ENCODE measurements at regions not wholly inside any gene's neighbourhood (a gene's known extent, or its start where the extent isn't known, plus 50 kb on each side); places are given as distances from the start of the nearest gene placed in this dataset.

DNA sequence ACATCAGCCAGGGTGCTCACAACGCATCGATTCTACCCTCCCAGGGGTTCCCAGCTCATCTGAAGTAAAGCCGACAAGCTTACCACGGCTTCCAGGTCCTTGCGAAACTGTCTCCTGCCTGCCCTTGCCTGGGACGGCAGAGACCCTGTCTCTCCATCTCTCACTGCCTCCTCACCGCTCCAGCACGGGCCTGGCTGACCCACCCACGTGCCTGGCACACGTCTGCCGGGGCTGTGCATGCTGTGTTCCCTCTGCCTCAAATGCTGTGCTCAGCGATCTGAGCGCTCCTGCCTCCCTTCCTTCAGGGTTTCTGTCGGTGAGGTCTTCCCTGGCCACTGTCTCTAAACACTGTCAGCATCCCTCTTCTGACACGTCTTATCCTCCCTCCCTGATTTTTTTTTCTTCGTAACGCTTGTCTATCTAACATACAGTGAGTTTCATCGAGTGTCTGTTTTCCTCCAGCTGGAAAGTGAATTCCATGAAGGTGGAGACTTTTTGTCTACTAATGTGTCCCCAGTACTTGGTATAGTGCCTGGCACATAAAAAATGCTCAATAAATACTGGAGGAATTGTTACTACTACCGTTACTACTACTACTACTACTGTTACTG is 208.4 kb downstream of the IRF8 start:
- Histone ChIP-seq H3K27me3 (ENCODE audit: control insufficient read depth, insufficient read depth, low read length) (no peaks in the 10 kb centered on the region), H3K4me3 (ENCODE audit: low read depth, low read length) (no peak overlapping the region), H3K4me1 (ENCODE audit: control insufficient read depth, insufficient read depth, low read length) (no peaks in the 10 kb centered on the region), H3K9ac (ENCODE audit: low read depth, low read length) (no peak overlapping the region), H3K9me3 (ENCODE audit: control insufficient read depth, insufficient read depth, low read length) (peaks cover 5% of the 10 kb centered on the region), H3K36me3 (ENCODE audit: control insufficient read depth, insufficient read depth, low read length) (no peaks in the 10 kb centered on the region)

DNA sequence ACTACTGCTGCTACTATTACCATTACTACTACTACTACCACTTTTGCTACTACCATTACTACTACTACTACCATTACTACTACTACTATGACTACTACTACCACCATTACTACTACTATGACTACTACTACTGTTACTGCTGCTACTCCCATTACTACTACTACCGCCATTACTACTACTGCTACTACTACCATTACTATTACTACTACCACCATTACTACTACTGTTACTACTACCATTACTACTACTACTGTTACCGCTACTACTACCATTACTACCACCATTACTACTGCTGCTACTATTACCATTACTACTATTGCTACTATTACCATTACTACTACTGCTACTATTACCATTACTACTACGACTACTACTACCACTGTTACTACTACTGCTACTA is 209.1 kb downstream of the IRF8 start:
- H3K9me3 ChIP-seq (ENCODE audit: control insufficient read depth, insufficient read depth, low read length): peaks cover 5% of the 10 kb centered on the region
- no peak overlapping the region for H3K9ac ChIP-seq (ENCODE audit: low read depth, low read length)
- H3K27me3 ChIP-seq (ENCODE audit: control insufficient read depth, insufficient read depth, low read length): no peaks in the 10 kb centered on the region
- H3K4me1 ChIP-seq (ENCODE audit: control insufficient read depth, insufficient read depth, low read length): no peaks in the 10 kb centered on the region
- H3K4me3 ChIP-seq (ENCODE audit: low read depth, low read length): no peak overlapping the region
- no peaks in the 10 kb centered on the region for H3K36me3 ChIP-seq (ENCODE audit: control insufficient read depth, insufficient read depth, low read length)

DNA sequence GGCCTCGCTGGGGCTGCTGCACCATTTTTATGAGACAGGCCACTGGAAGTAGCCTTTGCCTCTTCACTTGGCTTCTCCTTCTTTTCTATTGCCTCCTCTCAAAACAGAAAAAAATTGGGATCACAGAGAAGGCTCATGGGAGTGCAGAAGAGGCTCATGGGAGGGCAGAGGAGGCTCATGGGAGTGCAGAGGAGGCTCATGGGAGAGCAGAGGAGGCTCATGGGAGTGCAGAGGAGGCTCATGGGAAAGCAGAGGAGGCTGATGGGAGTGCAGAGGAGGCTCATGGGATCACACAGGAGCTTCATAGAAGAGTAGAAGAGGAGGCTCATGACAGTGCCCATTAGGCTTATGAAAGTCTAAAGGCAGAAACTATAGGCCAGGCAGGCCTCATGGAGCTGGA is 211.2 kb downstream of the IRF8 start:
- Histone ChIP-seq H3K36me3 (ENCODE audit: control insufficient read depth, insufficient read depth, low read length) (no peaks in the 10 kb centered on the region), H3K27me3 (ENCODE audit: control insufficient read depth, insufficient read depth, low read length) (no peaks in the 10 kb centered on the region), H3K9me3 (ENCODE audit: control insufficient read depth, insufficient read depth, low read length) (peaks cover 5% of the 10 kb centered on the region), H3K4me3 (ENCODE audit: low read depth, low read length) (no peak overlapping the region), H3K4me1 (ENCODE audit: control insufficient read depth, insufficient read depth, low read length) (no peaks in the 10 kb centered on the region), H3K9ac (ENCODE audit: low read depth, low read length) (no peak overlapping the region)

DNA sequence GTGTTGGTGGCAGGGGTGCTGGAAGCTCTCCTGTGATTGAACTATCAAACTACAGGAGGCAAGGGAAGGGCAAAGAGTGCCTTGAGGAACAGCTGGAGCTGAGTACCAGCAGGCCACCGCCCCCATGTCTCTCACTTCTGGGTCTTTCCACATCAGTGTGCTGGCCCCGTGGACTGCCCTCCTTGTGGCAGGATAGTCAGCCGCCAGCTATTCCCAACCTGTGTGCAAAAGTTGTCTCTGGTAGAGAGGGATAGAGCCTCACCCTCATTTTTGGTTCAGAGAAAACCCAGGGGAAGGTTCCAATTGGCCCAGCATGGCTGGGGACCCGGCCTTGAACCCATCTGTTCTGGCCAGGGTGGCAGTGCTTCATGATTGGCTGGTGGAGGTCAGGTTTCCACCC is 211.8 kb downstream of the IRF8 start:
- no peaks in the 10 kb centered on the region for H3K36me3 ChIP-seq (ENCODE audit: control insufficient read depth, insufficient read depth, low read length)
- H3K4me1 ChIP-seq (ENCODE audit: control insufficient read depth, insufficient read depth, low read length): no peaks in the 10 kb centered on the region
- no peak overlapping the region for H3K4me3 ChIP-seq (ENCODE audit: low read depth, low read length)
- no peaks in the 10 kb centered on the region for H3K27me3 ChIP-seq (ENCODE audit: control insufficient read depth, insufficient read depth, low read length)
- H3K9ac ChIP-seq (ENCODE audit: low read depth, low read length): no peak overlapping the region
- H3K9me3 ChIP-seq (ENCODE audit: control insufficient read depth, insufficient read depth, low read length): peaks cover 5% of the 10 kb centered on the region

DNA sequence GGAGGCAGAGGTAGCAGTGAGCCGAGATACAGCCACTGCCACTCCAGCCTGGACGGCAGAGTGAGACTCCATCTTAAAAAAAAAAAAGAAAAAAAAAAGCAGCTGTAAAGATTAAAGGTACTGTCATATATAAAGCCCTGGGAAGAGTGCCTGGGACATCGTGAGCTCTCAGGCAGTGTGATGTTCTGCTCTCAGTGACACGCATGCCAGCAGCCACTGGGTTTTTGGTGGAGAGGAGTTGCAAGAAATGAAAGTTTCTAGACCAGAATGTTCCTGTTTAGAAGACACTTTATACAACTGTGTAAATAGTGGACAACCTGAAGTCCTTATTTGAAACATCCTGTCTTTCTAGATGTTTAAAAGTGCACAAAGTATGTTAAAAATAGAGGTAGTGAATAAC is 213.2 kb downstream of the IRF8 start:
- no peak overlapping the region for H3K4me3 ChIP-seq (ENCODE audit: low read depth, low read length)

DNA sequence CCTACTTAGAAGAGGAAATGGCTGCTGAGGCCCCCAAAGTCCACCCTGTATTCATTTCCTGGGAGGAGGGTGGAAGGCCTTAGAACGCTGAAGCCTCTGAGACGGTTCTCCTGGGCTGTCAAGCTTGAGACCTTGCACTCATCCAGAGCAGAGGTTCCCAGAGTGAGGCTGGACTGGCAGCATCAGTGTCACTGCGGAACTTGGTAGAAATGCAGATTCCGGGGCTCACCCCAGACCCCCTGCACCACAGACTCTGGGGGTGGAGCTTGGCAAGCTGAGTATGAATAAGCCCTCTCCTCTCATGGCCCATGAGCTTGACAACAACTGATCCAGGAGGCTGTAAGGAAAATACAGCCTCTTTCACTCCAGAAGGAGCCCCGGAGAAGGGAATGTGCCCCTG is 218.3 kb downstream of the IRF8 start:
- Histone ChIP-seq H3K9ac (ENCODE audit: low read depth, low read length) (no peak overlapping the region), H3K9me3 (ENCODE audit: control insufficient read depth, insufficient read depth, low read length) (no peaks in the 10 kb centered on the region), H3K4me1 (ENCODE audit: control insufficient read depth, insufficient read depth, low read length) (no peaks in the 10 kb centered on the region), H3K4me3 (ENCODE audit: low read depth, low read length) (no peak overlapping the region), H3K36me3 (ENCODE audit: control insufficient read depth, insufficient read depth, low read length) (no peaks in the 10 kb centered on the region), H3K27me3 (ENCODE audit: control insufficient read depth, insufficient read depth, low read length) (peaks cover 4% of the 10 kb centered on the region)

More for the DNA sequence above, 213.2 kb downstream of the IRF8 start:
- Histone ChIP-seq H3K9me3 (ENCODE audit: control insufficient read depth, insufficient read depth, low read length) (peaks cover 5% of the 10 kb centered on the region), H3K27me3 (ENCODE audit: control insufficient read depth, insufficient read depth, low read length) (no peaks in the 10 kb centered on the region), H3K9ac (ENCODE audit: low read depth, low read length) (no peak overlapping the region), H3K4me1 (ENCODE audit: control insufficient read depth, insufficient read depth, low read length) (no peaks in the 10 kb centered on the region), H3K36me3 (ENCODE audit: control insufficient read depth, insufficient read depth, low read length) (no peaks in the 10 kb centered on the region)

DNA sequence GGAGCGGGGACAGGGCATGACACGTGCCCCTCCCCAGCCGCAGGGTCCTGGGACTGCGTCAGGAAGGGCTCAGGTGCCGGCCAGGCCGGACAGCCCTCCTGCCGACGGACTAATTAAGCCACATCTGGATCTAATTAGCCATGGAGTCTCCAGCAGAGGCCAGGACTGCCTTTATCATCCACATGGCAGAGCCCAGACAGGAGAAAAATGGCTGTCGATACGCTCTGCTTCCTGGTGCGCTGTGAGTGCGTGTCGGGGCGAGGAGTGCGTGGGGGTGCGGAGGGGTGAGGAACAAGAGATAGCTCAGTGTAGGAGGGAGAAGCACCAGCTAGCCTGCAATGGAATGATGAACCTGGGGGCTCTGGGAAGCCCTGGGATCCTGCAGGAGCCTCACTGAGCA is 218.8 kb downstream of the IRF8 start:
- Histone ChIP-seq H3K36me3 (ENCODE audit: control insufficient read depth, insufficient read depth, low read length) (no peaks in the 10 kb centered on the region), H3K27me3 (ENCODE audit: control insufficient read depth, insufficient read depth, low read length) (peaks cover 5% of the 10 kb centered on the region), H3K9me3 (ENCODE audit: control insufficient read depth, insufficient read depth, low read length) (no peaks in the 10 kb centered on the region), H3K9ac (ENCODE audit: low read depth, low read length) (no peak overlapping the region), H3K4me3 (ENCODE audit: low read depth, low read length) (no peak overlapping the region), H3K4me1 (ENCODE audit: control insufficient read depth, insufficient read depth, low read length) (no peaks in the 10 kb centered on the region)

DNA sequence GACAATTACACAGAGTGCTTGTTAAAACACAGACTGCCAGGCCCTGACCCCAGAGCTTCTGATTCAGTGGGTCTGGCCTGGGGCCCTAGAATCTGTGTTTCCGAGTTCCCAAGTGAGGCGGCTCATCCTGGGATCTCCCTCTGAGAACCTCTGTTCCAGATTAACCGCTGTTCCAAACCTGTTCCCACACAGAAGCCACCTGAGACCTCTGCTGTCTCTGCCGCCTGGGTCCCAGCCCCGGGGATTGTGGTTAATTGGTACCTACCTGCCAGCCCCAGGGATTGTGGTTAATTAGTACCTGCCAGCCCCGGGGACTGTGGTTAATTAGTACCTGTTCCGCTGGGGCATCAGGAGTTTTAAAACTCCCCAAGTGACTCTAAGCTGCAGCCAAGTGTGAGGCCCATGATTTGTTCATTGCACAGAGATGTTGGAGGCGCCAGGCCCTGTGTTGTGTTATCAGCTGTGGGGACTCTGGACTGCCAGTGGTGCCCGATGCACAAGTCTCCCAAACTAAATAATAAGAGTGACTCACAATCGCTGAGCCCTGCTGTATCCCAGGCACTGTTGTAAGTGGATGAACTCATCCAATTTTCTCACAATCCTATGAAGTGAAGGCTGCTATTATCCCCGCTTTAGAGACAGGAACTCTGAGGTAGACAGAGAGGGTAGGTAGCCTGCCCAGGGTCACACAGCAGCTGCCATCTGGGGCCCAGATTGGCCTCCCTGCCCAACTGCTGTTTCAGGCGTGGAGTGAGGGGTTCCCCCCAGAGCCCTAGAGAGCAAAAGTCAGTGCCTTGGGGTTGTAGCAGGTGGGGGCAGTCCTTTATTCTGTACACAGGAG is 219.7 kb downstream of the IRF8 start:
- Histone ChIP-seq H3K27me3 (ENCODE audit: control insufficient read depth, insufficient read depth, low read length) (peaks cover 5% of the 10 kb centered on the region), H3K9me3 (ENCODE audit: control insufficient read depth, insufficient read depth, low read length) (no peaks in the 10 kb centered on the region), H3K9ac (ENCODE audit: low read depth, low read length) (no peak overlapping the region), H3K36me3 (ENCODE audit: control insufficient read depth, insufficient read depth, low read length) (no peaks in the 10 kb centered on the region), H3K4me1 (ENCODE audit: control insufficient read depth, insufficient read depth, low read length) (no peaks in the 10 kb centered on the region), H3K4me3 (ENCODE audit: low read depth, low read length) (no peak overlapping the region)

DNA sequence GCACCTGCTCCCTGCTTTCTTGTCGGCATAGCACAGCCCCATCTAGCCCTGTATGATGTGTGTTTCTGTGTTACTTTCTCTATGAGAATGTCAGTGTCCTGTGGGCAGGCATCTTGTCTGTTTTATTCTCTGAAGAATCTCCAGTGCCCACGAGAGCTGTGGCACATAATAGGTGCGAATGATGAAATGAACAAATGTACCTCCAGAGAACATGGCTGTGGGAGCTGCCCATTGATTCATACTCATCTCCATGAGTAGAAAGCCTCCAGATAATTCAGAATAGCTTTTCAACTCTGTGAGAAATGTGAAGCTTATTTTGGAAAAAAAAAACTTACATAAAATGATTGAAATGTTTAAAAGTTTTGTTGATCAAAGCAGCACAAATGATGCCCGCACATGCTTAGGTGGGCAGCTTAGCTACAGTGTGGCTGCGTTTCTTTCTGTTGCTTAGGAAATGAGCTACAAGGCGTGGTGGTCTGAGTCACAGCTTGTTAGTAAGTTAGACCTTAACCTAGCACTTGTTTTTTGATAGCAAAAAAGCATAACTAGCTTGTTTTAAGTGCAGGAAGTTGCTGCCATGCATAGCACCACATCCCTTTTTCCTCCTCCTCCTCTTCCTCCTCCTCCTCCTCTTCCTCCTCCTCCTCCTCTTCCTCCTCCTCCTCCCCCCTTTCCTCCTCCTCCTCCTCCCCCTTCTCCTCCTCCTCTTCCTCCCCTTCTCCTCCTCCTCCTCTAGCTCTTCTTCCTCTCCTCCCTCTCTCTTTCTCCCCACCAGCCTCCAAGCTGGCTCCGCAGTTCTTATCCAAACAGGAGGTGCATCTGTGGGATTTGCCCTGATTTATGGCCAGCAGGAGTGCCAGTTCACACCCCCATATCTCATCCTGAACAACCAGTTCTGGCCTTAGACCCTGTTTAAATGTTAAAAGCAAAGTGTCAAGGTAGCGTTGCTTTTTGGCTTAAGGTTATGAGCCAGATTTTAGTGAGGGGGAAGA is 221.5 kb downstream of the IRF8 start:
- Histone ChIP-seq H3K9me3 (ENCODE audit: control insufficient read depth, insufficient read depth, low read length) (no peaks in the 10 kb centered on the region), H3K36me3 (ENCODE audit: control insufficient read depth, insufficient read depth, low read length) (no peaks in the 10 kb centered on the region), H3K27me3 (ENCODE audit: control insufficient read depth, insufficient read depth, low read length) (peaks cover 5% of the 10 kb centered on the region), H3K9ac (ENCODE audit: low read depth, low read length) (no peak overlapping the region), H3K4me1 (ENCODE audit: control insufficient read depth, insufficient read depth, low read length) (no peaks in the 10 kb centered on the region), H3K4me3 (ENCODE audit: low read depth, low read length) (no peak overlapping the region)

DNA sequence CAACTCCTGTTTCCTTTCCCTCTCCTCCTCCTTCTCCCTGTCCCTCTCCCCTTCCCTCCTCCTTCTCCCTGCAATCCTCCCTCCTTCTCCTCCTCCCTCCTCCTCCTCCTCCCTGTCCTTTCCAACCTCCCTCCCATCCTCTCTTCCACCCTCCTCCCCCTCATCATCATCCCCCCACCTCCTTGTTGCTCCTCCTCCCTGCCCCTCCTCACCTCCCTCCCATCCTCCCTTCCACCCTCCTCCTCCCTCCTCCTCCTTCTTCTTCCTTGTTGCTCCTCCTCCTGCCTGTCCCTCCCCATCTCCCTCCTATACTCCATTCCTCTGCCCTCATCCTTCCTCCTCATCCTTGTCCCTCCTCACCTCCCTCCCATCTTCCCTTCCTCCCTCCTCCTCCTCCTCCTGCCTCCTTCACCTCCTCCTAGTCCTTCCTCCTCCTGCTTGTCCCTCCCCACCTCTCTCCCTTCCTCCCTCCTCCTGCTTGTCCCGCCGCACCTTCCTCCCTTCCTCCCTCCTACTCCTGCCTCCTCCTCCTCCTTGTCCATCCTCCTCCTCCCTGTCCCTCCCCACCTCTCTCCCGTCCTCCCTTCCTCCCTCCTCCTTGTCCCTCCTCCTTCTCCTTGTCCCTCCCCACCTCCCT is 222.5 kb downstream of the IRF8 start:
- peaks cover 5% of the 10 kb centered on the region for H3K27me3 ChIP-seq (ENCODE audit: control insufficient read depth, insufficient read depth, low read length)
- no peak overlapping the region for H3K4me3 ChIP-seq (ENCODE audit: low read depth, low read length)
- no peaks in the 10 kb centered on the region for H3K36me3 ChIP-seq (ENCODE audit: control insufficient read depth, insufficient read depth, low read length)
- H3K9ac ChIP-seq (ENCODE audit: low read depth, low read length): no peak overlapping the region
- H3K9me3 ChIP-seq (ENCODE audit: control insufficient read depth, insufficient read depth, low read length): no peaks in the 10 kb centered on the region
- H3K4me1 ChIP-seq (ENCODE audit: control insufficient read depth, insufficient read depth, low read length): no peaks in the 10 kb centered on the region

DNA sequence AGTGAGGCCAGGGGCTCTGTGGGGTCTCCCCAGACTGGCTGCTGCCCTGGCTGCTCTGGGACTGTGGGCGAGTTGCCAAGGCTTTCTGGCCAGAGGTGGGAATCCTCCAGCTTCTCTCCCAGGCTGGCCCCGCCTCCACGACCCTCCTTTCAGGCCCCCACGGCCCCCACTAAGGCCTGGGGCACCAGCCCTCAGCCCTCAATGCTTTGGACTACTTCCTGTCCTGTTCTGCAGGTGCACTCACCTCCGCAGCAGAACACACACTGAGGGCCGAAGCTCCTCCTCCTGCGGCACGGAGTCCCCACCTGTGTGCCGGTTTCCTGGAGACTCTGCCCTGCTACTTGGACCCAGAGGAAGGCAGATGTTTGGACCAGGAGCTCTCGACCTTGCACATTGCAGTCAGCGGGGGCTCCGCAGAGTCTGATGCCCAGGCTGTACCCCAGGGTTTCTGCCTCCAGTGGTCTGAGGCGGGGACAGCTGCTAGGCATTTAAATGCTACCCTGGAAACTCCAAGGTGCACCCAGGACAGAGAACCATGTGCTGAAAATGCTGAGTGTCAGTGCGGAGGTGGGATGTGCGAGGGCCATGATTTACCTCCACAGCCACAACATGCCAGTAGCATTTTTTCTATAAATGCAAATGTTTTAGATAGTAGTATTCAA is 223.8 kb downstream of the IRF8 start:
- no peak overlapping the region for H3K4me3 ChIP-seq (ENCODE audit: low read depth, low read length)
- H3K9ac ChIP-seq (ENCODE audit: low read depth, low read length): no peak overlapping the region
- peaks cover 5% of the 10 kb centered on the region for H3K27me3 ChIP-seq (ENCODE audit: control insufficient read depth, insufficient read depth, low read length)
- no peaks in the 10 kb centered on the region for H3K4me1 ChIP-seq (ENCODE audit: control insufficient read depth, insufficient read depth, low read length)
- H3K9me3 ChIP-seq (ENCODE audit: control insufficient read depth, insufficient read depth, low read length): no peaks in the 10 kb centered on the region
- H3K36me3 ChIP-seq (ENCODE audit: control insufficient read depth, insufficient read depth, low read length): no peaks in the 10 kb centered on the region
